ENCODE measurements at regions not wholly inside any gene's neighbourhood (a gene's known extent, or its start where the extent isn't known, plus 50 kb on each side); places are given as distances from the start of the nearest gene placed in this dataset.
"Not testable (repeated sequence)": the region's sequence is repeated elsewhere in the genome, so short reads cannot be mapped to it uniquely, and the experiment has no call there.

- intact Hi-C loops (cut with DNase I): no loop called here
- DNase-seq (ENCODE audit: missing footprints): no peak
Observed at GRCh38 chr10:8352171-8353075, 297.9 kb downstream of the GATA3 start.

GRCh38 chr10:8356283-8356682 is 301.8 kb downstream of the GATA3 start:
- ATAC-seq (no peak), DNase-seq (ENCODE audit: missing footprints) (no peak)
- intact Hi-C loops (cut with DNase I): no loop called here

More at GRCh38 chr10:8352171-8353075, 297.9 kb downstream of the GATA3 start:
- ATAC-seq: no peak

- ATAC-seq (no peak), DNase-seq (ENCODE audit: missing footprints) (no peak)
- intact Hi-C loops (cut with DNase I): no loop called here
Observed at GRCh38 chr10:8359467-8359866, 305.0 kb downstream of the GATA3 start.

GRCh38 chr10:8360365-8360764 is 305.9 kb downstream of the GATA3 start:
- DNase-seq (ENCODE audit: missing footprints) (no peak), ATAC-seq (no peak)
- intact Hi-C loops (cut with DNase I): no loop called here

GRCh38 chr10:8360814-8361509 is 306.5 kb downstream of the GATA3 start:
- DNase-seq (ENCODE audit: missing footprints) (no peak), ATAC-seq (no peak)
- intact Hi-C loops (cut with DNase I): no loop called here

GRCh38 chr10:8361510-8361844 is 307.0 kb downstream of the GATA3 start:
- intact Hi-C loops (cut with DNase I): no loop called here
- ATAC-seq: no peak
- no peak for DNase-seq (ENCODE audit: missing footprints)

GRCh38 chr10:8365935-8366911 is 311.7 kb downstream of the GATA3 start:
- intact Hi-C loops (cut with DNase I): no loop called here
- no peak for DNase-seq (ENCODE audit: missing footprints)
- ATAC-seq: peak; percentile 50

- intact Hi-C loops (cut with DNase I); DNase-seq (ENCODE audit: missing footprints); ATAC-seq: not testable (repeated sequence)
Observed at GRCh38 chr10:8367672-8368411, 313.4 kb downstream of the GATA3 start.

GRCh38 chr10:8369666-8370065 is 315.2 kb downstream of the GATA3 start:
- ATAC-seq (no peak), DNase-seq (ENCODE audit: missing footprints) (no peak)
- intact Hi-C loops (cut with DNase I): loop anchor here (10.0 kb wide), 1 partner anchor 95 kb away; no protein-coding TSS in a partner anchor

GRCh38 chr10:8374334-8374733 is 319.8 kb downstream of the GATA3 start:
- ATAC-seq: no peak
- no peak for DNase-seq (ENCODE audit: missing footprints)
- intact Hi-C loops (cut with DNase I): loop anchor here (10.0 kb wide), 1 partner anchor 100 kb away; no protein-coding TSS in a partner anchor

- ATAC-seq (no peak), DNase-seq (ENCODE audit: missing footprints) (no peak)
- intact Hi-C loops (cut with DNase I): loop anchor here (5.0 to 10.0 kb wide), 2 partner anchors 100 to 323 kb away; partner anchors contain the start of gene GATA3
Observed at GRCh38 chr10:8375137-8375536, 320.6 kb downstream of the GATA3 start.

GRCh38 chr10:8378198-8378983 is 323.9 kb downstream of the GATA3 start:
- intact Hi-C loops (cut with DNase I): loop anchor here (5.0 to 10.0 kb wide), 2 partner anchors 104 to 326 kb away; partner anchors contain the start of gene GATA3
- ATAC-seq: no peak
- DNase-seq (ENCODE audit: missing footprints): no peak

GRCh38 chr10:8379906-8380832 is 325.7 kb downstream of the GATA3 start:
- ATAC-seq (no peak), DNase-seq (ENCODE audit: missing footprints) (no peak)
- intact Hi-C loops (cut with DNase I): loop anchor here (5.0 to 10.0 kb wide), 2 partner anchors 105 to 328 kb away; partner anchors contain the start of gene GATA3

GRCh38 chr10:8380833-8381496 is 326.5 kb downstream of the GATA3 start:
- no peak for ATAC-seq
- no peak for DNase-seq (ENCODE audit: missing footprints)
- intact Hi-C loops (cut with DNase I): no loop called here

- intact Hi-C loops (cut with DNase I): no loop called here
- DNase-seq (ENCODE audit: missing footprints) (no peak), ATAC-seq (no peak)
Observed at GRCh38 chr10:8386781-8387180, 332.3 kb downstream of the GATA3 start.

- intact Hi-C loops (cut with DNase I): no loop called here
- no peak for ATAC-seq
- DNase-seq (ENCODE audit: missing footprints): no peak
Observed at GRCh38 chr10:8389630-8390029, 335.1 kb downstream of the GATA3 start.

Measured in Right ventricle myocardium inferior (tissue), 1 donor.